ENCODE measurements at regions not wholly inside any gene's neighbourhood (a gene's known extent, or its start where the extent isn't known, plus 50 kb on each side); places are given as distances from the start of the nearest gene placed in this dataset.
"Not testable (repeated sequence)": the region's sequence is repeated elsewhere in the genome, so short reads cannot be mapped to it uniquely, and the experiment has no call there.

DNA sequence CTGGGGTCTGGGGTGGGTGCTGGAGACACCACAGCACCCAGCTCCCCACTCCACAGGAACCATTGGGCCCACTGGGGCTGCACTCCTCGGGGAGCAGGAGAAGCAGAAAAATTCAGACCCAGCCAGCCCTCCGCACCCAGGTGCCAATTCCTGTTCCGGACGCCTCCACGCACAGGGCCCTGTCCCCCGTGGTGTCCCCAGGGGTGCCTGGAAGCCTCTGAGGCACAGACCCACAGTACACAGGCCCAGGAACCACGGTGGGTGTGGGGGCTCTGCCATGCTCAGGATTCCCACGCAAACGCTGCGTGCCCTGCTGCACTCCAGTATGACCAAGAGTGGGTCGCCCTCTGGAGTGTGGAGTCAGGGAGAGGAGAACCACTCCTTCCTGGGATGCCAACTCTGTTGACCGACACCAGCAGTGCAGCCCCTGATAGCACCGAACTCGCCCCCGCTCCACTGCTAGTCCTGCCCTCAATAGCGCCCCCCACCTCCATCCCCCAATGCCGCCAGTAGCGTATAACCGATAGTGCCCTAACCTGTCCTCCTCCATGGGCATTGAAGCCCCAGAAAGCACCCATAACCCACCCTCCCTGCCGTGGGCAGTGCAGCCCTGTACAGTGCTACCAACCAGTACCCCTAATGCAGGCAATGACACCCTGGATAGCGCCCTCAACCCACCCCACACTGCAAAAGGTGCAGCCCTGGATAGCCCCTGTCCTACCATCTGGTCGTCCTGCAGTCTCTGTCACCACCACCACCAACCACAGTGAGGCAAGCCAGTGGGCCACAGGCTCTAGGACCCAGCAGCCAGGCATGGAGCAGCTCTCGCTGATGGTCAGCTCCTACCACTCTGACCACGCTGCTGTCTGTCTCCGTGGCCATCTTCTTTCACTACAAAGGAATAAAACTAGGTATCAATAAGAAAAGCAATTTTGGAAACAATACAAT lies 2877.2 kb downstream of the RPIA start:
- POLR2A ChIA-PET; FAIRE-seq; H3K36me3 ChIP-seq (ENCODE audit: control insufficient read depth in 2 of 2, extremely low read depth in 1 of 2, insufficient read depth in 2 of 2, low read length in 2 of 2); BruUV-seq (replicated peaks); H4K20me1 ChIP-seq (replicated peaks; ENCODE audit: control insufficient read depth, extremely low read depth, insufficient read depth, low read length); H3K27ac ChIP-seq (ENCODE audit: insufficient read depth, low read depth, low read length); intact Hi-C loops (cut with micrococcal nuclease); H2AFZ ChIP-seq (ENCODE audit: low read depth, low read length); H3K79me2 ChIP-seq (ENCODE audit: control insufficient read depth, insufficient read depth, low read length); H3K4me1 ChIP-seq (ENCODE audit: control insufficient read depth, extremely low read depth, insufficient read depth, low read length); H3K4me3 ChIP-seq (replicated peaks in 1 of 3; ENCODE audit: insufficient read depth in 1 of 3, low read depth in 1 of 3, low read length in 3 of 3); H3K9ac ChIP-seq (replicated peaks; ENCODE audit: extremely low read depth, insufficient read depth, low read length); H3K9me3 ChIP-seq (replicated peaks; ENCODE audit: control insufficient read depth, insufficient read depth, low read length); H3K4me2 ChIP-seq (ENCODE audit: insufficient read depth, low read length); DNase-seq (ENCODE audit: low read depth, low spot score); H3K9me1 ChIP-seq (replicated peaks; ENCODE audit: control insufficient read depth, extremely low read depth, insufficient read depth, low read length); H3K27me3 ChIP-seq (ENCODE audit: control insufficient read depth in 2 of 2, insufficient read depth in 2 of 2, low read length in 2 of 2); CTCF ChIA-PET; dilution Hi-C loops (cut with MboI; ENCODE audit: extremely low pct_ligation_motif_present, low sequenced_read_pairs): not testable (repeated sequence)

DNA sequence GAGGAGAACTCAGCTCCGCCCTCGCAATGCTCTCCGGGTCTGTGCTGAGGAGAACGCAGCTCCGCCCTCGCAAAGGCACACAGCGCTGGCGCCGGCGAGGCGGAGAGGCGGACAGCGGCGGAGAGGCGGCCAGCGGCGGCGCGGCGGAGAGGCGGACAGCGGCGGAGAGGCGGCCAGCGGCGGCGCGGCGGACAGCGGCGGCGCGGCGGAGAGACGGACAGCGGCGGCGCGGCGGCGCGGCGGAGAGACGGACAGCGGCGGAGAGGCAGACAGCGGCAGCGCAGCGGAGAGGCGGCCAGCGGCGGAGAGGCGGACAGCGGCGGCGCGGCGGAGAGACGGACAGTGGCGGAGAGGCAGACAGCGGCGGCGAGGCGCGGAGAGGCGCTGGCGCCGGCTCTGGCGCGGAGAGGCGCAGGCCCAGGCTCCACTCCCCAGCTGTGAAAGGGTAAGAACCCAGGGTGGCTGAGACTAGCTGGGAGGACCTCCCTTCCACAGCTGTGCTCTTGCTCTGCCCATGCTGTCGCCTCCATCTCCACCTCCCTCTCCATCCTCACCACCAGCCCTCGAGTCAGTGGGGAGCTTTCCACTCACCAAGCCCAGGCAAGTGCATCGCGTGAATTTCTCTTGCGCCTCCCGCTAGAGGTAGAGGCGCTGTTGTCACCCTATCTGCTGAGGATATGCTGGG lies 2879.9 kb downstream of the RPIA start:
- dilution Hi-C loops (cut with MboI; ENCODE audit: extremely low pct_ligation_motif_present, low sequenced_read_pairs); H3K9me1 ChIP-seq (replicated peaks; ENCODE audit: control insufficient read depth, extremely low read depth, insufficient read depth, low read length); intact Hi-C loops (cut with micrococcal nuclease); H3K4me3 ChIP-seq (replicated peaks in 1 of 3; ENCODE audit: insufficient read depth in 1 of 3, low read depth in 1 of 3, low read length in 3 of 3); H3K27me3 ChIP-seq (ENCODE audit: control insufficient read depth in 2 of 2, insufficient read depth in 2 of 2, low read length in 2 of 2); H2AFZ ChIP-seq (ENCODE audit: low read depth, low read length); H3K27ac ChIP-seq (ENCODE audit: insufficient read depth, low read depth, low read length); DNase-seq (ENCODE audit: low read depth, low spot score); CTCF ChIA-PET; H3K4me2 ChIP-seq (ENCODE audit: insufficient read depth, low read length); H3K79me2 ChIP-seq (ENCODE audit: control insufficient read depth, insufficient read depth, low read length); H3K9ac ChIP-seq (replicated peaks; ENCODE audit: extremely low read depth, insufficient read depth, low read length); H3K36me3 ChIP-seq (ENCODE audit: control insufficient read depth in 2 of 2, extremely low read depth in 1 of 2, insufficient read depth in 2 of 2, low read length in 2 of 2); POLR2A ChIA-PET; H3K4me1 ChIP-seq (ENCODE audit: control insufficient read depth, extremely low read depth, insufficient read depth, low read length); H3K9me3 ChIP-seq (replicated peaks; ENCODE audit: control insufficient read depth, insufficient read depth, low read length); FAIRE-seq; H4K20me1 ChIP-seq (replicated peaks; ENCODE audit: control insufficient read depth, extremely low read depth, insufficient read depth, low read length); BruUV-seq (replicated peaks): not testable (repeated sequence)

DNA sequence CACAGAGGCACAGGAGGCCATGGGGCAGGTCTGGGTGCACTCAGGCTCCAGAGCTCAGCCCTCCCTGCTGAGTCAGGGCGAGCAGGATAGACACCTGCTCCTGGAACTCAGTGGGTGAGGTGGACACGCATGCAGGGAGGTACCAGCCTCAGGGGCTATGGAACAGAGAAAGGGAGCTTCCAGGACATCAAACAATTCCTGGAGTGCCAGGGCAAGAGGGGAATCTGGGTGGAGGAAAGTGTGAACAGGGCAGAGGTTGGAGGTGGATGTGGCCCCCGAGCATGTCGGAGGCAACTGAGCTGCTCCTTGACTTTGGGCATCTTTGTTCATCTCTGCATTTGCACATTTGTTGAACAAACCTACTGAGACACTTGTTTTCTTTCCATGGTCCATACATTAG lies 2881.5 kb downstream of the RPIA start:
- H3K27ac ChIP-seq (ENCODE audit: insufficient read depth, low read depth, low read length); H3K4me2 ChIP-seq (ENCODE audit: insufficient read depth, low read length); H3K36me3 ChIP-seq (ENCODE audit: control insufficient read depth in 2 of 2, extremely low read depth in 1 of 2, insufficient read depth in 2 of 2, low read length in 2 of 2); H2AFZ ChIP-seq (ENCODE audit: low read depth, low read length); H3K4me1 ChIP-seq (ENCODE audit: control insufficient read depth, extremely low read depth, insufficient read depth, low read length); DNase-seq (ENCODE audit: low read depth, low spot score); H3K4me3 ChIP-seq (replicated peaks in 1 of 3; ENCODE audit: insufficient read depth in 1 of 3, low read depth in 1 of 3, low read length in 3 of 3); BruUV-seq (replicated peaks); H4K20me1 ChIP-seq (replicated peaks; ENCODE audit: control insufficient read depth, extremely low read depth, insufficient read depth, low read length); H3K9ac ChIP-seq (replicated peaks; ENCODE audit: extremely low read depth, insufficient read depth, low read length); H3K27me3 ChIP-seq (ENCODE audit: control insufficient read depth in 2 of 2, insufficient read depth in 2 of 2, low read length in 2 of 2); CTCF ChIA-PET; H3K9me1 ChIP-seq (replicated peaks; ENCODE audit: control insufficient read depth, extremely low read depth, insufficient read depth, low read length); POLR2A ChIA-PET; intact Hi-C loops (cut with micrococcal nuclease); dilution Hi-C loops (cut with MboI; ENCODE audit: extremely low pct_ligation_motif_present, low sequenced_read_pairs); FAIRE-seq; H3K79me2 ChIP-seq (ENCODE audit: control insufficient read depth, insufficient read depth, low read length); H3K9me3 ChIP-seq (replicated peaks; ENCODE audit: control insufficient read depth, insufficient read depth, low read length): not testable (repeated sequence)

DNA sequence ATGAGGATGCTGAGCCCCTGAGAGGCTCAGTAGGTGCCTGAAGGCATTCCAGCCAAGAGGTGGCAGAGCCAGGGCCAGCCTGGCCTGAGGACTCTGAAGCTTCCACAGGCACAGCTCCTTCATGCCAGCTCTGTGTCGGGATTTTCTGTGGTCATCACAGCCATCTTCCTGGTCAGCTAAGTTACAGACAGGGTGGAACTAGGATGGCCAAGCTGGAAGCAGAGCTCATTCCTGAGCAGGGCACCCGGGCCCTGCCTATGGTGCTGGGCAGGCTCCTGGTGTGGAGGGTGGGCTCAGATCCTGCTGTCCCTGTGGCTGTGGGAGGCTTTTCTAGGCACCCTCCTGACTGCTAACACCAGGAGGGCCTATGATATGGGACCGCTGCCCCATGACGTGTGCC lies 2882.3 kb downstream of the RPIA start:
- H3K9me1 ChIP-seq (replicated peaks; ENCODE audit: control insufficient read depth, extremely low read depth, insufficient read depth, low read length); H4K20me1 ChIP-seq (replicated peaks; ENCODE audit: control insufficient read depth, extremely low read depth, insufficient read depth, low read length); H3K79me2 ChIP-seq (ENCODE audit: control insufficient read depth, insufficient read depth, low read length); H3K9ac ChIP-seq (replicated peaks; ENCODE audit: extremely low read depth, insufficient read depth, low read length); BruUV-seq (replicated peaks); POLR2A ChIA-PET; H3K9me3 ChIP-seq (replicated peaks; ENCODE audit: control insufficient read depth, insufficient read depth, low read length); DNase-seq (ENCODE audit: low read depth, low spot score); H2AFZ ChIP-seq (ENCODE audit: low read depth, low read length); FAIRE-seq; CTCF ChIA-PET; dilution Hi-C loops (cut with MboI; ENCODE audit: extremely low pct_ligation_motif_present, low sequenced_read_pairs); H3K4me3 ChIP-seq (replicated peaks in 1 of 3; ENCODE audit: insufficient read depth in 1 of 3, low read depth in 1 of 3, low read length in 3 of 3); H3K4me1 ChIP-seq (ENCODE audit: control insufficient read depth, extremely low read depth, insufficient read depth, low read length); H3K27me3 ChIP-seq (ENCODE audit: control insufficient read depth in 2 of 2, insufficient read depth in 2 of 2, low read length in 2 of 2); H3K4me2 ChIP-seq (ENCODE audit: insufficient read depth, low read length); H3K36me3 ChIP-seq (ENCODE audit: control insufficient read depth in 2 of 2, extremely low read depth in 1 of 2, insufficient read depth in 2 of 2, low read length in 2 of 2); intact Hi-C loops (cut with micrococcal nuclease); H3K27ac ChIP-seq (ENCODE audit: insufficient read depth, low read depth, low read length): not testable (repeated sequence)

Measured in endothelial cell of umbilical vein (primary cell).